Stimulated activated CD8-positive, alpha-beta memory T cell treated with anti-CD3 and anti-CD28 coated beads, Interleukin-12 subunit alpha, Interleukin-12 subunit beta, amount 100 ng/mL, for 1 hour (primary cell): ENCODE measurements at regions not wholly inside any gene's neighbourhood (a gene's known extent, or its start where the extent isn't known, plus 50 kb on each side); places are given as distances from the start of the nearest gene placed in this dataset.
A peak's percentile ranks its signal among the peaks of the same experiment; 100 is the strongest.

ENCODE experiments used
- DNase-seq: peaks from one replicate; pipeline ENCODE4 v3.0.0-alpha.2; 2020; ENCODE audit warnings: low read depth

DNA sequence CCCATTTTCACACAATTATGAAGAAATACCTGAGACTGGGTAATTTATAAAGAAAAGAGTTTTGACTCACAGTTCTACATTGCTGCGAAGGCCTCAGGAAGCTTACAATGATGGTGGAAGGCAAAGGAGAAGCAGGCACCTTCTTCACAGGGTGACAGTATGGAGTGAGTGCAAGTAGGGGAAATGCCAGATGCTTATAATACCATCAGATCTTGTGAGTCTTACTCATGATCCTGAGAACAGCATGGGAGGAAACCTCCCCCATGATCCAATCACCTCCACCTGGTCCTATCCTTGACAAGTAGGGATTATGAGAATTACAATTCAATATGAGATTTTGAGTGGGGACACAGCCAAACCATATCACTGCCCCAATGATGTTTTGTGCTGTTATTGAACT, 189.3 kb upstream of the CRY1 start:
- no peak for DNase-seq

GRCh38 chr12:107283652-107284051, 190.3 kb upstream of the CRY1 start:
- DNase-seq: no peak

DNA sequence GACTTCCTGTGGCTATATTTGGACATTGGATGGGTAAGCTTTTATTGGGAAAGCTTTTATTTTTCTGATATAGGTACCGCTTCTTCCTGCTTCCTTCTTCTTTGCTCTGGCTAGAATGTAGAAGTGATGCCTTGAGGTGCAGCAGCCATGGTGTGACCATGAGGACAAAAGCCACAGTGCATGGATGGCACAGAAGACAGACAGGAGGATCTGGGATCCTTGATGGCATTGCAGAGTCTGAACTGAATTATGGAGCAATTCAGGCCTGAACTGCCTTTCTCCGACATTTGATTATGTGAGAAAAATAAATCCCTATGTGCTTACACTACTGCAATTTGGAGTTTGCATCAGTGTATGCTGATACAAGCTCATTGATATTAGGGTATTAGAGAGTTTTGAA, 191.3 kb upstream of the CRY1 start:
- no peak for DNase-seq

GRCh38 chr12:107287436-107288413, 194.4 kb upstream of the CRY1 start:
- DNase-seq: no peak

DNA sequence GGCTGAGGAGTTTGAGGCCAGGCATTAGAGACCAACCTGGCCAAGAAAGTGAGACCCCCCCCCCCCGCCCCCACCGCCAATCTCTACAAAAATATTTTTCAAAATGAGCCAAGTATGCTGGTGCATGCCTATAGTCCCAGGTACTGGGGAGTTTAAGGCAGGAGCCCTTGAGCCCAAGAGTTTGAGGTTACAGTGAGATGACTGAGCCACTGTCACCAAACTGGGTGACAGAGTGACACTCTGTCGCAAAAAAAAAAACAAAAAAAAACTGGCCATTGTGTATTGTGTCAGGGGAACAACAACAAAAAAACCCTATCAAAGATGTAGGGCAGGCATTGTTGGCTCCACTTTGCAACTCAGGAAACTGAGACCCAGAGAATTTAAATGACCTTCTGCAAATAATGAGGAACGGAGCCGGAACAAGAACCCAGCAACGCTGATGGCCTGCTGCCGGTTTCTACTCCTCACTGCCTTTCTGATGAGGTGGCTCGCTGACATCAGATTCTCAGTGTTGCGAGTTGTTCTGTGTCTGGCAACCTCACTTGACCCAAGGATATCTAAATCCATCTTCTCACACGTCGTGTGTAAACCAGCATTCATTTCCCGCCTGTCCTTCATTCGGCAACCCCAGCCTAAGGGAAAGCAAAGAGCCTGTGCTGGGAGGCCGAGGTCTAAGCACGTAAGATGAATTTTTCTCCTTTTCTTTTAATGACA, 195.2 kb upstream of the CRY1 start:
- DNase-seq: no peak

GRCh38 chr12:107291018-107291417, 197.7 kb upstream of the CRY1 start:
- no peak for DNase-seq

DNA sequence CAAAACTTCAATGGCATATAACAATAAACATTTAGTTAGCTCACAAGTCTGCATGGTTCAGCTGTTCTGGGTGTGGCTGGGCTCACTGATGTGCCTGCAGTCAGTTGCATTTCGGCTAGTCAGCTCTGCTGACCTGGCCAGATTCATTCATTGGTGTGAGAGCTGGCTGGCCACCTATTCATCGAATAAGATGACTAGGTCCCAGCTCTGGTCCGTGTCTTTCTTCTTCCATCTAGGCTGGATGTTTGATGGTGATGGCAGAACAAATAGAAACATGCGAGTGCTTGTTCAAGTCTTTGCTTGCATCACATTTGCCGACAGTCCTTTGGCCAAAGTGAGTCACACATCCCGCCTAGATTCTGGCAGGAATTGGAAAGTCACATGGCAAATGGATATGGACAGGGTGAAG, 203.3 kb upstream of the CRY1 start:
- DNase-seq: no peak

GRCh38 chr12:107302649-107303341, 209.4 kb upstream of the CRY1 start:
- DNase-seq: no peak

- no peak for DNase-seq
Observed at GRCh38 chr12:107304588-107305532, 211.5 kb upstream of the CRY1 start.

- DNase-seq: no peak
Observed at GRCh38 chr12:107306141-107306659, 212.9 kb upstream of the CRY1 start.

DNA sequence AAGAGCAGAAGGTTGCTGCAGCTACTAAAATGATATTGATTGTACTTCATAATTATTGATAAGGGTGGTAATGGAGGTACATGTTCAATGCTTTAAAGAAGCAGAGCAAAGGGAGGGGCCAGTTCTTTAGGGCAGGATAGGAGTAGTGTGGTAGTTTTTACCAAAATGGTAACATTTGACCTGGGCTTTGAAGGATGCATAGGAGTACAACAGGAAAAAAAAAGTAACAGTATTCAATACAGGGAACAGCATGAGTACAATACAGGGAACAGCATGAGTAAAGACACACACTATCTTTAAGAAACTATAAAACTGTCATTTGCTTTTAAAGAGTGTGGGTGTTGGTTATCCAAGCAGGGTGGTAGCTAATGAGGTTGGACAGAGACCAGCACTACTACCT, 215.0 kb upstream of the CRY1 start:
- DNase-seq: no peak

DNA sequence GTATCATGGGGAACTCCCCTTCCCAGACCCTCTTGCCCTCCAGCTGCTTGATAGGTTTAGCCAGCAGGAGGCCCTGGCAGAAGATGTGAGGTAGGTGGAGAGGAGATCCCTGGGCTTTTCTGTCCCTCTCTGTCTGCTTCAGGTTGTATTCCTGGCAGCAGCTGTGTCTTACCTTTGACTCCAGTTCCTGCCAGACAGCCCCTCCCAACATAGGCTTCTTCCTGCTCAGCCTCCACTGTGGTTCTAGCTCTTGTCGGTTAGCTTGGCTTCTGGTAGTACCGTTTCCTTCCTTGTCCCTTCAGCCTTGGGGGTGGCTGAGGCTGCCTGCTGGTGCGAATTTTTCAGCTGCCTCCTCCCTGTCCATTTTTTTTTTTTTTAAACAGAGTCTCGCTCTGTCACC, 215.7 kb upstream of the CRY1 start:
- DNase-seq: no peak

DNA sequence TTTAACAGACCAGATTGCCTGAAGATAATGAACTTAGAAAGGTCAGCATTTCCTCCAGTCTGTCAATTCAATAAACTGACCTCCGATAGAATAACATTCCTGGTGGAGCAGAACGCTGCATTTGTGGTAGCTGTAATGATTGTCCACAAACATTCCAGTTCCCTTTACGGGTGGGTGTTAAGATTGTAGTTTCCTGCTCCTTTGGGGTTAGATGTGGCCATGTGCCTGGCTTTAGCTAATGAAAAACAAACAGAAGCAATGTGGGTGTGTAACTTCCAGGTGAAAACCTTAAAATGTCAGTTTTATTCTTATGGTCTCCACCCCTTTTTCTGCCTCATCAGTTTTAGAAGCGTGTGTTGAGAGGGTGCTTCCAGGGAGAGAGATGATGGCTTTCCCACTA, 217.3 kb upstream of the CRY1 start:
- no peak for DNase-seq

GRCh38 chr12:107311682-107312081, 218.3 kb upstream of the CRY1 start:
- no peak for DNase-seq

GRCh38 chr12:107317751-107318555, 224.6 kb upstream of the CRY1 start:
- DNase-seq: peak; percentile 63

DNA sequence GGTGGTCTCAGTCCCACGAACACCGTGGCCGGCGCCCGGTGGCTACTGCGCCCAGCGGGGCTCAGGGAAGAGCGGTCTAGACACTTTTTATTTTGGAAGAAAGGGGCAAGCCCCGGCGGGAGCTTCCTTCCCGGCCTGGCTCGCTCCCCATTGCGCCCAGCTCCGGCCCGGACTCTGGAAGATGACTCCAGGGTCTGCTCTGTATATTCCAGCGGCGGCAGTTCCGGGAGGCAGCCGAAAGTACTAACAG, 225.1 kb upstream of the CRY1 start:
- DNase-seq: no peak

- no peak for DNase-seq
Observed at GRCh38 chr12:107318806-107319532, 225.6 kb upstream of the CRY1 start.

- DNase-seq: no peak
Observed at GRCh38 chr12:107319533-107320032, 226.2 kb upstream of the CRY1 start.

GRCh38 chr12:107320033-107320928, 226.9 kb upstream of the CRY1 start:
- DNase-seq: peak; percentile 60
